Mesenchymal stem cell (in vitro differentiated cells and primary cell): ENCODE measurements at regions not wholly inside any gene's neighbourhood (a gene's known extent, or its start where the extent isn't known, plus 50 kb on each side); places are given as distances from the start of the nearest gene placed in this dataset.

Experiments used
- DNase-seq: peaks from one replicate; pipeline ENCODE4 v3.0.0-alpha.2; 2013
- H2AFZ ChIP-seq: one replicate; pipeline ENCODE4 v1.6.1; 2013; ENCODE audit warnings: low read depth, mild to moderate bottlenecking, control low read depth, inconsistent platforms, low read length, moderate library complexity
- H2AK5ac ChIP-seq: 2 replicates; pipeline ENCODE4 v1.6.1; 2013; ENCODE audit warnings: low read length, moderate library complexity, mild to moderate bottlenecking, inconsistent platforms; ENCODE audit not compliant: severe bottlenecking
- H2BK120ac ChIP-seq: one replicate; pipeline ENCODE4 v1.6.1; 2013; ENCODE audit warnings: low read depth, mild to moderate bottlenecking, inconsistent platforms, low read length, moderate library complexity
- H2BK12ac ChIP-seq, 2 experiments: one replicate each; pipeline ENCODE4 v1.6.1; 2013; ENCODE audit warnings: inconsistent platforms in 2 of 2, low read length in 2 of 2, mild to moderate bottlenecking in 2 of 2, moderate library complexity in 2 of 2, control low read depth in 1 of 2
- H2BK15ac ChIP-seq: one replicate; pipeline ENCODE4 v1.6.1; 2013; ENCODE audit warnings: mild to moderate bottlenecking, low read depth, inconsistent platforms; ENCODE audit not compliant: poor library complexity, severe bottlenecking
- H2BK5ac ChIP-seq: 2 replicates; pipeline ENCODE4 v1.6.1; 2013; ENCODE audit warnings: low read depth, mild to moderate bottlenecking, low read length, control low read depth, inconsistent platforms; ENCODE audit not compliant: poor library complexity, severe bottlenecking
- H3K14ac ChIP-seq, 2 experiments: one replicate each; pipeline ENCODE4 v1.6.1; 2013; ENCODE audit warnings: inconsistent platforms in 2 of 2, low read length in 2 of 2, control low read depth in 1 of 2, mild to moderate bottlenecking in 1 of 2, moderate library complexity in 1 of 2
- H3K18ac ChIP-seq, 2 experiments: one replicate each; pipeline ENCODE4 v1.6.1; 2013; ENCODE audit warnings: inconsistent platforms in 2 of 2, low read length in 2 of 2, control low read depth in 1 of 2, low read depth in 1 of 2, mild to moderate bottlenecking in 1 of 2
- H3K23ac ChIP-seq, 2 experiments: one replicate each; pipeline ENCODE4 v1.6.1; 2013; ENCODE audit warnings: inconsistent platforms in 2 of 2, low read length in 2 of 2, mild to moderate bottlenecking in 2 of 2, moderate library complexity in 2 of 2, control low read depth in 1 of 2
- H3K27ac ChIP-seq: 2 replicates; pipeline ENCODE4 v1.5.1; 2013; ENCODE audit warnings: mild to moderate bottlenecking, moderate library complexity, low read length, control low read depth, inconsistent platforms; ENCODE audit not compliant: poor library complexity, severe bottlenecking
- H3K27me3 ChIP-seq, 2 experiments: 2 replicates each; pipeline versions ENCODE4 v1.6.1 to v1.7.0; 2013; ENCODE audit warnings: low read length in 2 of 2, mild to moderate bottlenecking in 2 of 2, moderate library complexity in 2 of 2, control low read depth in 1 of 2, inconsistent platforms in 1 of 2; ENCODE audit not compliant: control insufficient read depth in 1 of 2, insufficient read depth in 1 of 2
- H3K36me3 ChIP-seq, 2 experiments: 2 replicates each; pipeline versions ENCODE4 v1.6.1 to v1.7.0; 2013; ENCODE audit warnings: low read length in 2 of 2, control low read depth in 1 of 2, inconsistent platforms in 1 of 2, low read depth in 1 of 2, mild to moderate bottlenecking in 1 of 2; ENCODE audit not compliant: insufficient read depth in 2 of 2, control insufficient read depth in 1 of 2
- H3K4ac ChIP-seq, 2 experiments: one replicate each; pipeline ENCODE4 v1.6.1; 2013; ENCODE audit warnings: inconsistent platforms in 2 of 2, low read length in 2 of 2, mild to moderate bottlenecking in 2 of 2, moderate library complexity in 2 of 2, control low read depth in 1 of 2, low read depth in 1 of 2
- H3K4me1 ChIP-seq: 2 replicates; pipeline ENCODE4 v1.6.1; 2013; ENCODE audit warnings: low read depth, low read length, control low read depth; ENCODE audit not compliant: control insufficient read depth, insufficient read depth
- H3K4me2 ChIP-seq: 2 replicates; pipeline ENCODE4 v1.6.1; 2013; ENCODE audit warnings: low read length, mild to moderate bottlenecking, inconsistent platforms; ENCODE audit not compliant: poor library complexity, severe bottlenecking
- H3K4me3 ChIP-seq, 2 experiments: 2 replicates each; pipeline versions ENCODE4 v1.5.1 to v1.7.0; 2013; ENCODE audit warnings: low read length in 2 of 2, mild to moderate bottlenecking in 2 of 2, control low read depth in 1 of 2, low read depth in 1 of 2; ENCODE audit not compliant: insufficient read depth in 1 of 2
- H3K79me1 ChIP-seq: replicated peaks from 2 replicates; pipeline ENCODE4 v1.6.1; 2013; ENCODE audit warnings: mild to moderate bottlenecking, control low read depth, low read length, inconsistent platforms; ENCODE audit not compliant: poor library complexity, severe bottlenecking
- H3K9ac ChIP-seq: 2 replicates; pipeline ENCODE4 v1.7.0; 2013; ENCODE audit warnings: mild to moderate bottlenecking, low read length, moderate library complexity
- H3K9me3 ChIP-seq: 2 replicates; pipeline ENCODE4 v1.7.0; 2013; ENCODE audit warnings: mild to moderate bottlenecking, low read length; ENCODE audit not compliant: control insufficient read depth
- H4K8ac ChIP-seq: one replicate; pipeline ENCODE4 v1.6.1; 2013; ENCODE audit warnings: inconsistent platforms, mild to moderate bottlenecking, low read length, moderate library complexity
- H4K91ac ChIP-seq: one replicate; pipeline ENCODE4 v1.6.1; 2013; ENCODE audit warnings: mild to moderate bottlenecking, low read length, inconsistent platforms
- WGBS: methylation state at CpG from one replicate; pipeline ENCODE4 v1.1.7; 2013; ENCODE audit warnings: mixed read lengths; 5-methylcytosine and 5-hydroxymethylcytosine counted together

- no peak overlapping the region for H2AFZ ChIP-seq
- no peak overlapping the region for H3K27ac ChIP-seq
- peak overlapping the region; percentile 46 to 93 for H2BK12ac ChIP-seq
- H3K4ac ChIP-seq: peak overlapping the region in 1 of 2 experiments; percentile 40
- H4K91ac ChIP-seq: peak overlapping the region; percentile 57
- H3K4me3 ChIP-seq: no peak overlapping the region
- H3K4me2 ChIP-seq: no peak overlapping the region
- H3K27me3 ChIP-seq: no peaks in the 10 kb centered on the region
- H2AK5ac ChIP-seq: no peak overlapping the region
- H2BK5ac ChIP-seq: no peak overlapping the region
- H3K14ac ChIP-seq: no peak overlapping the region
- H3K36me3 ChIP-seq: no peaks in the 10 kb centered on the region
- H2BK15ac ChIP-seq: peak overlapping the region; percentile 19
- H3K9ac ChIP-seq: no peak overlapping the region
- H3K4me1 ChIP-seq: peaks cover 9% of the 10 kb centered on the region
- peak overlapping the region; percentile 50 for H2BK120ac ChIP-seq
- WGBS: 95% methylated on average over 9 of the region's 9 CpGs
- H3K79me1 ChIP-seq: no peaks in the 10 kb centered on the region
- H3K18ac ChIP-seq: peak overlapping the region in 1 of 2 experiments; percentile 79
- peak overlapping the region; percentile 74 for H4K8ac ChIP-seq
- DNase-seq: no peak
- no peaks in the 10 kb centered on the region for H3K9me3 ChIP-seq
- no peak overlapping the region for H3K23ac ChIP-seq
Observed at GRCh38 chr10:43852149-43852548, 203.5 kb upstream of the ZNF32 start.

- DNase-seq: no peak
- Histone ChIP-seq H2BK5ac (no peak overlapping the region), H3K9ac (no peak overlapping the region), H3K79me1 (no peaks in the 10 kb centered on the region), H3K23ac (no peak overlapping the region), H2BK12ac (no peak overlapping the region), H4K8ac (no peak overlapping the region), H3K4me2 (no peak overlapping the region), H2BK15ac (no peak overlapping the region), H3K4ac (no peak overlapping the region), H3K9me3 (no peaks in the 10 kb centered on the region), H3K27ac (no peak overlapping the region), H3K36me3 (no peaks in the 10 kb centered on the region), H4K91ac (no peak overlapping the region), H3K4me1 (peaks cover 5% of the 10 kb centered on the region), H2BK120ac (no peak overlapping the region), H3K27me3 (no peaks in the 10 kb centered on the region), H3K4me3 (no peak overlapping the region), H3K14ac (no peak overlapping the region), H2AFZ (no peak overlapping the region), H2AK5ac (no peak overlapping the region), H3K18ac (no peak overlapping the region)
- WGBS: 87% methylated on average over 2 of the region's 3 CpGs
Observed at GRCh38 chr10:43851030-43851429, 202.3 kb upstream of the ZNF32 start.

GRCh38 chr10:43849551-43849950, 200.9 kb upstream of the ZNF32 start:
- peaks cover 7% of the 10 kb centered on the region for H3K4me1 ChIP-seq
- H3K36me3 ChIP-seq: no peaks in the 10 kb centered on the region
- 100% methylated on average over 3 of the region's 3 CpGs for WGBS

GRCh38 chr10:43846968-43847367, 198.3 kb upstream of the ZNF32 start:
- DNase-seq: no peak
- H3K4me1 ChIP-seq: peaks cover 6% of the 10 kb centered on the region
- H3K23ac ChIP-seq: no peak overlapping the region
- H3K4ac ChIP-seq: peak overlapping the region in 1 of 2 experiments; percentile 50
- no peak overlapping the region for H4K91ac ChIP-seq
- H3K4me2 ChIP-seq: no peak overlapping the region
- H3K79me1 ChIP-seq: no peaks in the 10 kb centered on the region
- WGBS: 76% methylated on average over 3 of the region's 4 CpGs
- H2AK5ac ChIP-seq: no peak overlapping the region
- no peak overlapping the region for H3K14ac ChIP-seq
- H3K9ac ChIP-seq: no peak overlapping the region
- no peak overlapping the region for H2BK12ac ChIP-seq
- H3K27ac ChIP-seq: no peak overlapping the region
- no peaks in the 10 kb centered on the region for H3K9me3 ChIP-seq
- no peak overlapping the region for H2AFZ ChIP-seq
- no peaks in the 10 kb centered on the region for H3K36me3 ChIP-seq
- peak overlapping the region in 1 of 2 experiments; percentile 28 for H3K18ac ChIP-seq
- no peaks in the 10 kb centered on the region for H3K27me3 ChIP-seq
- no peak overlapping the region for H3K4me3 ChIP-seq
- peak overlapping the region; percentile 29 for H2BK120ac ChIP-seq
- no peak overlapping the region for H4K8ac ChIP-seq
- H2BK5ac ChIP-seq: no peak overlapping the region
- no peak overlapping the region for H2BK15ac ChIP-seq

More at GRCh38 chr10:43849551-43849950, 200.9 kb upstream of the ZNF32 start:
- no peak overlapping the region for H3K23ac ChIP-seq
- no peaks in the 10 kb centered on the region for H3K9me3 ChIP-seq
- no peak overlapping the region for H3K18ac ChIP-seq
- no peak overlapping the region for H4K91ac ChIP-seq
- DNase-seq: no peak
- no peak overlapping the region for H2BK15ac ChIP-seq
- no peak overlapping the region for H3K4me2 ChIP-seq
- peak overlapping the region in 1 of 2 experiments; percentile 0 for H2BK12ac ChIP-seq
- H3K9ac ChIP-seq: no peak overlapping the region
- H3K4ac ChIP-seq: no peak overlapping the region
- H2AK5ac ChIP-seq: no peak overlapping the region
- H3K4me3 ChIP-seq: no peak overlapping the region
- H2BK120ac ChIP-seq: no peak overlapping the region
- H2AFZ ChIP-seq: no peak overlapping the region
- H2BK5ac ChIP-seq: no peak overlapping the region
- H3K14ac ChIP-seq: no peak overlapping the region
- H3K79me1 ChIP-seq: no peaks in the 10 kb centered on the region
- no peak overlapping the region for H3K27ac ChIP-seq
- no peak overlapping the region for H4K8ac ChIP-seq
- no peaks in the 10 kb centered on the region for H3K27me3 ChIP-seq
